ENCODE measurements at regions not wholly inside any gene's neighbourhood (a gene's known extent, or its start where the extent isn't known, plus 50 kb on each side); places are given as distances from the start of the nearest gene placed in this dataset.

DNA sequence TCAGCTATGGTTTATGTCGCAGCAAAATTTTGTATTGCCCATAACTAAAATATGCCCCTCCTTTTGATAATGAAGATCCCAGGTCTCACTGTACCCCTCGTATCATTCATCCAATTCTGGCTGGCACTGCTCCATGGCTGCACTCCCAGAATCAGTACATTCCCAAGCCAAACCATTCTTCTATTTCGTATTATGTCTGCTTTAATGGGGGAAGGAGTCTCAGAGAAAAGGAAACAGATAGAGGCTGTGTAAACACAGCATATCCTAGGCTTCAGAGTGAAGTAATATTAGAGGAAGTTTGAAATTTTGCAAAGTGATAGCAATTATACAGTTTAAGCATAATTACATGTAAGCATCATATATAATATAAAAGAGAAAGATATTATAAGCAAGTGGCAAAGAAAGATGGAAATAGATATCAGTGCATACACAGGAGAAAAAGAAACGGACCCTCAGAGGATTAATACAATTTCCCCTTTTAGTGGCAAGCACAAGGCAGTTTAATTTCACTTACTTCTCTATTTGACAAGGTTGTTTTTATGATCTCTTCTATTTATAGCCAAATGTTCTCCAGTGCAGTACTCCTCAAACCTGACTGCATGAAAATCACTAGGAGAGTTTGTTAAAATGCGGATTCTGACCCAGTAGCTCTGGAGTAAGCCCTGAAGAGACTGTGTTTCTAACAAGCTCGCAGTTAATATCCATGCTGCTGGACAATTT is 56.5 kb upstream of the TENT5A start:
- TF ChIP-seq, protein P1, sequence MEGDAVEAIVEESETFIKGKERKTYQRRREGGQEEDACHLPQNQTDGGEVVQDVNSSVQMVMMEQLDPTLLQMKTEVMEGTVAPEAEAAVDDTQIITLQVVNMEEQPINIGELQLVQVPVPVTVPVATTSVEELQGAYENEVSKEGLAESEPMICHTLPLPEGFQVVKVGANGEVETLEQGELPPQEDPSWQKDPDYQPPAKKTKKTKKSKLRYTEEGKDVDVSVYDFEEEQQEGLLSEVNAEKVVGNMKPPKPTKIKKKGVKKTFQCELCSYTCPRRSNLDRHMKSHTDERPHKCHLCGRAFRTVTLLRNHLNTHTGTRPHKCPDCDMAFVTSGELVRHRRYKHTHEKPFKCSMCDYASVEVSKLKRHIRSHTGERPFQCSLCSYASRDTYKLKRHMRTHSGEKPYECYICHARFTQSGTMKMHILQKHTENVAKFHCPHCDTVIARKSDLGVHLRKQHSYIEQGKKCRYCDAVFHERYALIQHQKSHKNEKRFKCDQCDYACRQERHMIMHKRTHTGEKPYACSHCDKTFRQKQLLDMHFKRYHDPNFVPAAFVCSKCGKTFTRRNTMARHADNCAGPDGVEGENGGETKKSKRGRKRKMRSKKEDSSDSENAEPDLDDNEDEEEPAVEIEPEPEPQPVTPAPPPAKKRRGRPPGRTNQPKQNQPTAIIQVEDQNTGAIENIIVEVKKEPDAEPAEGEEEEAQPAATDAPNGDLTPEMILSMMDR (IDR thresholded peaks at IDR 0.05) = no peak
- no peak for TF ChIP-seq POLR2A (IDR thresholded peaks at IDR 0.05)

Data from esophagus squamous epithelium (tissue), 4 donors.